ENCODE measurements at regions not wholly inside any gene's neighbourhood (a gene's known extent, or its start where the extent isn't known, plus 50 kb on each side); places are given as distances from the start of the nearest gene placed in this dataset.

GRCh38 chr7:35544028-35544742 lies 150.8 kb downstream of the HERPUD2 start (continued):
- no peak for TF ChIP-seq GMEB1 (CRISPR knock-in tag; IDR thresholded peaks at IDR 0.05)
- no peak for TF ChIP-seq TAF9B (IDR thresholded peaks at IDR 0.05; ENCODE audit: partially characterized antibody)
- TF ChIP-seq ELF4 (CRISPR knock-in tag; IDR thresholded peaks at IDR 0.05), result no peak

DNA sequence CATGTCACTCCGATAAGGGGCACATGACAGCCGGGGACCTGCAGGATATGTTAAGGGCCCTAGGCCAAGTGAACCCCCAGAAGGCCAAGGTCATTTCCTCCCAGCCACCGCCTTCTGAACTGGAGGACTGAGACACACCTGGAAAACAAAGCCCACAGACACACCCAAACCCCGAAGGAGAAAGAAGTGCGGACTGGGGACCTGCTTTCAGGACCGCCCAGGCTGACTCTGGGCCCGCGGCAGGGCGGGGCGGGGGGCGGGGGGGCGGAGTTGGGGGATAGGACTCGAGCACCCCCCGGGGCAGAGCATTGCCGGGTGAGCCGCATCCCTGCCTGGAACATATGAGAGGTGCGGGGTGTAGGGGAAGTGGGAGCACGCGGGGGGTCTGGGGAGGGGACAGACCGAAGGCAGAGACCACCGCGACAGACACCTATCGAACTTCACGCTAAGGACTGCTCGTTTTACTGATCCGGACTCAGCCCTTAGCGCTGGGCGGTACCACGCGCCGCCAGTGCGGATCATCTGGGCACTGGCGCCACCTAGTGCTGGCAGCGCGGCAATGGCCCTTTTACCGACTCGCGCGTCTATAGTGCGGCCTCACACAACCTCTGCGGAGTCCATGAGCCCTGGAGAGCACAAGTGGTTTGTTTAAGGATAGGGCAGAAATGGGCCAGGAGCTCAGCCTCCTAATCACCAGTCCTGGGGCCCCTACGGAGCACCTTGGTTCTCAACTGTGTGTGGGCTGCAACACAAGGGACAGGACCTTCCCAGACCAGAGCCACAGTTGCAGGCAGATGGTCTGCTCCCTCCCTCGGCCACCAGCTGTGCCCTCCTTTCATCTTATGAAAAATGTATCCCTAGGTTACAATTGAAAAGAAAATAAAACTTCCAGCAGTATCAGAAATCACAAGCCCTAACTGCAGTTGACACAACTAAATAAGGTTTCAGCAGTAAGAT lies 157.6 kb downstream of the HERPUD2 start:
- Histone ChIP-seq H3K4me1 (replicated peaks in 1 of 2; ENCODE audit: control insufficient read depth in 2 of 2, insufficient read depth in 2 of 2, low read length in 2 of 2) (peaks cover 0 to 5% of the 10 kb centered on the region in 2 experiments; a peak in 1 of 5 replicates), H3K4me3 (0 out of 2 replicates have a peak overlapping the region, but pooled peaks have one; percentile 18), H4K20me1 (replicated peaks; ENCODE audit: control insufficient read depth, insufficient read depth, low read length) (no peaks in the 10 kb centered on the region), H3K36me3 (ENCODE audit: control insufficient read depth, insufficient read depth, low read length) (no peaks in the 10 kb centered on the region), H3K27me3 (ENCODE audit: control insufficient read depth in 2 of 2, insufficient read depth in 2 of 2, low read length in 2 of 2) (peaks cover 9 to 21% of the 10 kb centered on the region in 2 experiments; a peak in 4 of 5 replicates), H3K4me2 (ENCODE audit: insufficient read depth, low read length) (peak overlapping the region; percentile 58), H3K27ac (ENCODE audit: extremely low read depth, low read depth, low read length) (no peak overlapping the region), H3K9me3 (replicated peaks; ENCODE audit: control insufficient read depth, insufficient read depth, low read depth, low read length) (no peaks in the 10 kb centered on the region), H3K9ac (ENCODE audit: insufficient read depth in 1 of 2, low read depth in 2 of 2, low read length in 2 of 2) (peak overlapping the region in 1 of 2 experiments; percentile 80; a peak in 2 of 4 replicates), H2AFZ (ENCODE audit: low read depth, low read length) (peak overlapping the region; percentile 82), H3K9me1 (ENCODE audit: control insufficient read depth, insufficient read depth, low read length) (no peaks in the 10 kb centered on the region), H3K79me2 (ENCODE audit: control insufficient read depth, insufficient read depth, low read length) (no peaks in the 10 kb centered on the region)
- BruUV-seq (replicated peaks), result no TSS peak
- in situ Hi-C loops (cut with MboI) (loop anchor here (25.0 kb wide), 1 partner anchor 475 kb away; no protein-coding TSS in a partner anchor), intact Hi-C loops (cut with micrococcal nuclease) (loop anchor here (1.0 to 5.0 kb wide), 4 partner anchors 85 to 465 kb away; no protein-coding TSS in a partner anchor)
- WGBS (ENCODE audit: insufficient coverage, low coverage, missing lambda C conversion rate), result 5% methylated on average over 19 of the region's 43 CpGs
- peak; percentile 82 to 86 (median 84) for DNase-seq (ENCODE audit: extremely low read depth in 1 of 4, low spot score in 3 of 4)
- peak; percentile 100 for ATAC-seq
- CTCF ChIA-PET (ENCODE audit: low intra/inter-chr PET ratio), result interaction anchor here (0.5 to 1.0 kb wide), 5 partner anchors 112 to 778 kb away, joined by 3 to 4 read pairs (median 3); no protein-coding TSS in a partner anchor
- POLR2A ChIA-PET, result no interaction called here
- FAIRE-seq, result peak; percentile 89
- TF ChIP-seq CTBP1 (IDR thresholded peaks at IDR 0.05; ENCODE audit: borderline replicate concordance), result peak; percentile 44; the same call in 1 of the 2 replicates
- TF ChIP-seq MTF1 (CRISPR knock-in tag; IDR thresholded peaks at IDR 0.05; ENCODE audit: borderline replicate concordance), result no peak
- TF ChIP-seq CTCFL (IDR thresholded peaks at IDR 0.05; ENCODE audit: borderline replicate concordance, insufficient read depth, low read depth, low read length, poor library complexity, severe bottlenecking), result peak; percentile 63
- TF ChIP-seq PTBP1 (IDR thresholded peaks at IDR 0.05; ENCODE audit: low read depth, low read length), result no peak
- TF ChIP-seq HNRNPK (IDR thresholded peaks at IDR 0.05; ENCODE audit: low read depth, low read length, poor library complexity, severe bottlenecking), result no peak
- TF ChIP-seq CAMTA2 (CRISPR knock-in tag; conservative IDR thresholded peaks at IDR 0.05), result no peak
- peak; percentile 20; the same call in 1 of the 2 replicates for TF ChIP-seq ZBTB7A (IDR thresholded peaks at IDR 0.05; ENCODE audit: borderline replicate concordance, control insufficient read depth, low read depth, low read length)
- TF ChIP-seq ZNF124 (CRISPR knock-in tag; IDR thresholded peaks at IDR 0.05), result no peak
- TF ChIP-seq YY1 (IDR thresholded peaks at IDR 0.05; ENCODE audit: borderline replicate concordance in 1 of 3, control insufficient read depth in 1 of 3, extremely low read depth in 1 of 3, insufficient read depth in 3 of 3, insufficient read length in 1 of 3, insufficient replicate concordance in 2 of 3, low read depth in 1 of 3, low read length in 2 of 3), result peak in 1 of 3 experiments; percentile 31
- TF ChIP-seq HSF4 (CRISPR knock-in tag; IDR thresholded peaks at IDR 0.05; ENCODE audit: borderline replicate concordance), result no peak
